ENCODE measurements at regions not wholly inside any gene's neighbourhood (a gene's known extent, or its start where the extent isn't known, plus 50 kb on each side); places are given as distances from the start of the nearest gene placed in this dataset.

- TF ChIP-seq CTCF (IDR thresholded peaks at IDR 0.05 in 4 of 5, conservative IDR thresholded peaks at IDR 0.05 in 1 of 5): no peak
- TF ChIP-seq POLR2A (IDR thresholded peaks at IDR 0.05): no peak
Observed at GRCh38 chr3:106263546-106263945, 394.7 kb upstream of the CBLB start.
